ENCODE measurements at regions not wholly inside any gene's neighbourhood (a gene's known extent, or its start where the extent isn't known, plus 50 kb on each side); places are given as distances from the start of the nearest gene placed in this dataset.

DNA sequence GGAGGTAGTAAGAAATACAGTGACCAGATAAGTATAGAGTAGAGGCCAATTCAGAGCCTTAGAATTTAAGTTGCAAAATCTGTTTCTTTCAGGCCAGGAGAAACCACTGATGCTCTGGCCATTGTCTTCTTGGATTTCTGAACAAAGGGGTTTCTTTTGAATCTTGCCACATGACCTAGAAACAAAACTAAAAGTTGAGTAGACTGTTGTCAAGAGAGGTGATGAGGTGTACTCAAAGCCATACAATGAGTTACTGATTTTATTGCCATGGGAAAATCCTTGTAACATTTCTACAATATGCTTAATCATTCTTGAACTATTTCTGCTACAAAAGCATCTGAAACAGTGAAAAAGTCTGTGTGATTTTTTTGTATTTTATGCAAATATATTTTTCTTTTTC, 881.3 kb downstream of the CDH11 start:
- no peaks in the 10 kb centered on the region for H3K27me3 ChIP-seq (replicated peaks; ENCODE audit: insufficient read depth, low read length)
- H3K4me3 ChIP-seq (ENCODE audit: low read length), result no peak overlapping the region
- no peak for TF ChIP-seq EZH2phosphoT487 (IDR thresholded peaks at IDR 0.05; ENCODE audit: low read length)
- TF ChIP-seq EZH2 (optimal IDR thresholded peaks at IDR 0.05; ENCODE audit: low read depth, low read length), result no peak
- TF ChIP-seq, protein P1, sequence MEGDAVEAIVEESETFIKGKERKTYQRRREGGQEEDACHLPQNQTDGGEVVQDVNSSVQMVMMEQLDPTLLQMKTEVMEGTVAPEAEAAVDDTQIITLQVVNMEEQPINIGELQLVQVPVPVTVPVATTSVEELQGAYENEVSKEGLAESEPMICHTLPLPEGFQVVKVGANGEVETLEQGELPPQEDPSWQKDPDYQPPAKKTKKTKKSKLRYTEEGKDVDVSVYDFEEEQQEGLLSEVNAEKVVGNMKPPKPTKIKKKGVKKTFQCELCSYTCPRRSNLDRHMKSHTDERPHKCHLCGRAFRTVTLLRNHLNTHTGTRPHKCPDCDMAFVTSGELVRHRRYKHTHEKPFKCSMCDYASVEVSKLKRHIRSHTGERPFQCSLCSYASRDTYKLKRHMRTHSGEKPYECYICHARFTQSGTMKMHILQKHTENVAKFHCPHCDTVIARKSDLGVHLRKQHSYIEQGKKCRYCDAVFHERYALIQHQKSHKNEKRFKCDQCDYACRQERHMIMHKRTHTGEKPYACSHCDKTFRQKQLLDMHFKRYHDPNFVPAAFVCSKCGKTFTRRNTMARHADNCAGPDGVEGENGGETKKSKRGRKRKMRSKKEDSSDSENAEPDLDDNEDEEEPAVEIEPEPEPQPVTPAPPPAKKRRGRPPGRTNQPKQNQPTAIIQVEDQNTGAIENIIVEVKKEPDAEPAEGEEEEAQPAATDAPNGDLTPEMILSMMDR (IDR thresholded peaks at IDR 0.05; ENCODE audit: low read length), result no peak
- no peaks in the 10 kb centered on the region for H3K36me3 ChIP-seq (replicated peaks; ENCODE audit: insufficient read depth, low read length)
- H2AFZ ChIP-seq (ENCODE audit: low read length), result no peak overlapping the region
- no peaks in the 10 kb centered on the region for H3K4me1 ChIP-seq (ENCODE audit: low read length)
- no peaks in the 10 kb centered on the region for H3F3A ChIP-seq (ENCODE audit: insufficient read depth, low read length)
- no peaks in the 10 kb centered on the region for H3K79me2 ChIP-seq (ENCODE audit: low read length)
- H3K9me3 ChIP-seq (replicated peaks; ENCODE audit: insufficient read depth, low read length), result no peaks in the 10 kb centered on the region
- H3K4me2 ChIP-seq (ENCODE audit: low read depth, low read length), result peak overlapping the region; percentile 16
- H3K9ac ChIP-seq (ENCODE audit: low read length), result no peak overlapping the region
- DNase-seq, result peak; percentile 22
- H3K9me2 ChIP-seq (replicated peaks; ENCODE audit: insufficient read depth, low read length), result no peaks in the 10 kb centered on the region
- H3K27ac ChIP-seq (ENCODE audit: low read length), result no peak overlapping the region
- no peaks in the 10 kb centered on the region for H4K20me1 ChIP-seq (ENCODE audit: insufficient read depth, low read length)

DNA sequence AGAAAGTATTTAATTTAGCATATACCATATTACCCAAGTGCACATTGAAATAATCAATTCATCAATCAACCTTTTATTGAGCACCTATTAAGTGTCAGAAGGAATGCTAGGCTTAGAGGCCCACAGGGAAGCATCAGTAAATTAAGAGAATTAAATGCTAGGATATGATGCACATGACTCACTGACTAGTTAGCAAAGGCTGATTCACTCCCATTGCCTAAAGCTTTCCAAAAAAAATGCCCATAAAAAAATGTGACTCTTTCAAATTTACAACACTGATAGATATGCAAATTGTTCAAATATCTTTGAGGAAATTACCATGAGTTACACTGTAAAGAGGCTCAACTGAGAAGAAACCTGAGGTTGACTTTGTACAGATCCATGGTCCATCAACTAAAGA, 883.3 kb downstream of the CDH11 start:
- DNase-seq, result no peak
- no peak overlapping the region for H3K4me2 ChIP-seq (ENCODE audit: low read depth, low read length)
- H3F3A ChIP-seq (ENCODE audit: insufficient read depth, low read length), result no peaks in the 10 kb centered on the region
- H3K79me2 ChIP-seq (ENCODE audit: low read length), result no peaks in the 10 kb centered on the region
- no peaks in the 10 kb centered on the region for H4K20me1 ChIP-seq (ENCODE audit: insufficient read depth, low read length)
- no peaks in the 10 kb centered on the region for H3K9me2 ChIP-seq (replicated peaks; ENCODE audit: insufficient read depth, low read length)
- H3K27me3 ChIP-seq (replicated peaks; ENCODE audit: insufficient read depth, low read length), result no peaks in the 10 kb centered on the region
- H3K27ac ChIP-seq (ENCODE audit: low read length), result no peak overlapping the region
- H3K36me3 ChIP-seq (replicated peaks; ENCODE audit: insufficient read depth, low read length), result no peaks in the 10 kb centered on the region
- TF ChIP-seq EZH2 (optimal IDR thresholded peaks at IDR 0.05; ENCODE audit: low read depth, low read length) (no peak), EZH2phosphoT487 (IDR thresholded peaks at IDR 0.05; ENCODE audit: low read length) (no peak)
- TF ChIP-seq, protein P1 (IDR thresholded peaks at IDR 0.05; ENCODE audit: low read length), result no peak
- H3K4me3 ChIP-seq (ENCODE audit: low read length), result no peak overlapping the region
- H2AFZ ChIP-seq (ENCODE audit: low read length), result no peak overlapping the region
- no peaks in the 10 kb centered on the region for H3K9me3 ChIP-seq (replicated peaks; ENCODE audit: insufficient read depth, low read length)
- no peaks in the 10 kb centered on the region for H3K4me1 ChIP-seq (ENCODE audit: low read length)
- no peak overlapping the region for H3K9ac ChIP-seq (ENCODE audit: low read length)

DNA sequence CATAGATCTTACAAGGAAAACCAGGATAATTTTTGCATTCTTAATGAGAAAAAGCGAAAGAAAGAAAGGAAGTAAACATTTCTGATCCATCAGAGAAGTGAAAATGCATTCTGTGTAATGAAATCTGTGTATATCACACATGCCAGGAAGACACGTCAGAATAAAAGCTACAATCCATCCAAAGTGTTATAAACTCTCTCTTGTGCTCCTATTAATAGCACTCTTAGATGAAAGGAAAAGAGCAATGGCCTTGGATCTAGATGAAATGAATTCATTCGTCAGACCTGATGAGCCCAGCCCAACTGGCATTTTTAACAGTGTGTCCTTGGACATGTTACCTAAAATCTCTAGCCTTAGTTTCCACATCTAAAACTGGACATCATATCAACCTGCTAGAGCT, 885.5 kb downstream of the CDH11 start:
- H2AFZ ChIP-seq (ENCODE audit: low read length), result no peak overlapping the region
- no peaks in the 10 kb centered on the region for H3K79me2 ChIP-seq (ENCODE audit: low read length)
- H3K4me1 ChIP-seq (ENCODE audit: low read length), result no peaks in the 10 kb centered on the region
- H3K27me3 ChIP-seq (replicated peaks; ENCODE audit: insufficient read depth, low read length), result no peaks in the 10 kb centered on the region
- H4K20me1 ChIP-seq (ENCODE audit: insufficient read depth, low read length), result no peaks in the 10 kb centered on the region
- no peaks in the 10 kb centered on the region for H3K9me3 ChIP-seq (replicated peaks; ENCODE audit: insufficient read depth, low read length)
- no peak overlapping the region for H3K4me3 ChIP-seq (ENCODE audit: low read length)
- H3K9ac ChIP-seq (ENCODE audit: low read length), result no peak overlapping the region
- H3K4me2 ChIP-seq (ENCODE audit: low read depth, low read length), result no peak overlapping the region
- no peaks in the 10 kb centered on the region for H3K9me2 ChIP-seq (replicated peaks; ENCODE audit: insufficient read depth, low read length)
- DNase-seq, result no peak
- TF ChIP-seq, protein P1 (IDR thresholded peaks at IDR 0.05; ENCODE audit: low read length), result no peak
- no peak for TF ChIP-seq EZH2 (optimal IDR thresholded peaks at IDR 0.05; ENCODE audit: low read depth, low read length)
- TF ChIP-seq EZH2phosphoT487 (IDR thresholded peaks at IDR 0.05; ENCODE audit: low read length), result no peak
- no peaks in the 10 kb centered on the region for H3F3A ChIP-seq (ENCODE audit: insufficient read depth, low read length)
- no peak overlapping the region for H3K27ac ChIP-seq (ENCODE audit: low read length)
- H3K36me3 ChIP-seq (replicated peaks; ENCODE audit: insufficient read depth, low read length), result no peaks in the 10 kb centered on the region
